ENCODE measurements at regions not wholly inside any gene's neighbourhood (a gene's known extent, or its start where the extent isn't known, plus 50 kb on each side); places are given as distances from the start of the nearest gene placed in this dataset.

DNA sequence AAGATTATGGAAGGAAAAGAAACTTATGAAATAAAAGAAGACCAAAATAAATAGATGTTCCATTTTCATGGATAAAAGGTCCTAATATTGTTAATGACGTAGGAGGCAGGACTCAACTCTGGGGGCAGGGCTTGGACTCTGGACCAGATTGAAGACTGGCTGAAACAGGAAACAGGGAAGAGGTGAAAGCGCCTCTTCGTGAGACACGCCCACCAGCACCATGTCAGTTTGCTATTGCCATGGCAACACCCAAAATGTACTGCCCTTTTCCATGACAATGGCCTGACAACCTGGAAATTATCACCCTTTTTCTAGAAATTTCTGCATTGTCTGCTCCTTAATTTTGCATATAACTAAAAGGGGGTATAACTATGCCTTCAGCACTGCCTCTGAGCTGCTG lies 1522.2 kb downstream of the TBC1D22A start:
- no peak for FAIRE-seq

- no peak for FAIRE-seq
Observed at GRCh38 chr22:48282804-48283203, 1520.4 kb downstream of the TBC1D22A start.

GRCh38 chr22:48279461-48279756 lies 1517.0 kb downstream of the TBC1D22A start:
- no peak for FAIRE-seq

- FAIRE-seq: no peak
Observed at GRCh38 chr22:48278620-48279460, 1516.4 kb downstream of the TBC1D22A start.

DNA sequence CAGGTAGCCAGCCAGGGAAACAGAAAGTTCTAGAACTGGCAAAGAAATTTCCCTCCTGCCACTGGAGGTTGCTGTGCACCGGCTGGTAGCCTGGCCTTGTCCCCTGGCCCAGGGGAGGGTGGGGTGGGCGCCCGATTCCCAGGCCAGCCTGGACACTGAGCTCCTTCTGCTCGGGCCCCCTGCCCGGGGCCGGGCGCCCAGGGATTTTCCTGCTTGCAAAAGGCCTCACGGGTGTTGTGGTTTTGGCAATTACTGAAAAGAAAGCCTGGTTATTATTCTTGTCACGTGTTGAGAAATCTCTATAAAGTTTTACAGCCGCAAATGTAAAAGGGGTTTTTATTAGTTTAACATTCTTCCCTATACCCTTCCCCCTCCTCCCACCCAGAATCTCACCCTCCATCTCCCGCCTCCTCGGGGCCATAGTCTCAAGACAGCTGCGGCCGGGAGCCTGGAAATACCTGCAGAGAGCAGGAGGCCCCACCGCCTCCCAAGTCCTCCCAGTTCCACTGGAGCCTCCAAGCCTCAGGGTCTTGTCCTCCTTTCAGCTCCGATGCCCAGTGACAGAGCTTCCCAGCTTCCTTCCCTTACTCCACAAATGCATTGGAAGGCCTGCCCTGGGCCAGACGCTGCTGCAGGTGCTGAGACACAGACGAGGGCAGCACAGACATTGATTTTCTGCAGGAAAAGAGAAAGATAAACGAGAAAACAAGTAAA lies 1515.6 kb downstream of the TBC1D22A start:
- FAIRE-seq: no peak

DNA sequence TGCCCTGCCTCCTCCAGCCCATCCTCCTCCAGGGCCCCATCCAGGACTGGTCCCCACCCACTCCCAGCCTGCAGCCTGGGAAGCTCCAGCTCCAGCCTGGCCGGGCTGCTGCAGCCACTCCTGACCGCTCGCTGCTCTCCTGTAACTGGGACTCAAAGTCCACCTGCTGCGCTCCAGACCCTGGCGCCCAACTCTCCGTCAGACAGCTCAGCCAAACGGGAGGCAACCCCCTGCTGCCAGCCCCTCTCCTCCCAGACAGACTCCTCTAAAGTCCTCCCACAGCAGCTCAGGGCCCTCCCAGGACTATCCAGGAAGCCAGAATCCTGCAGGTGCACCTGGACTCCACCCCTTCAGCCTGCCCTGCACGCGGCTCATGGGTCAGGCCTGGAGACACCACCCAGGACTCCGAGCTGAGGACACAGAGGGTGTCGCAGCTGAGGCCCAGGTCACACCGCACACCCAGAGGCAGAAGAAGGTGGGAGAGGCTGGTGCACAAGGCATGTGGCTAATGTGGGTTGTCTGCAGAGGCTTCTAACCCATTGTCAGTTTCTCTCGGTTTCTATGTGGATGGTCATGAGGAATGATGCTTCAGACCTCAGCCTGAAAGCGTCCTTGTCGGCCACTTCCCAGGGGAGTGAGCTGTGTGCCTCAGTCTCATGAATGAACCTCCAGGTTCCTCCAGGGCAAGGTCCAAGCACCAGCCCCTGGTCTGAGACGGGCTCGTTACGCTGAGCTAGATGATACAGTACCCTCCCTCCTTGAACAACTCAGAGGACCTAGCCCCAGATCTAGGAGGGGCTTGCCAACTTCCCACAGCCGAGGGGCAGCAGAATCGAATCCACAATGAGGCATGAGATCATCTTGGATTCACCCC lies 1514.8 kb downstream of the TBC1D22A start:
- FAIRE-seq: no peak

GRCh38 chr22:48275412-48275811 lies 1513.0 kb downstream of the TBC1D22A start:
- no peak for FAIRE-seq

DNA sequence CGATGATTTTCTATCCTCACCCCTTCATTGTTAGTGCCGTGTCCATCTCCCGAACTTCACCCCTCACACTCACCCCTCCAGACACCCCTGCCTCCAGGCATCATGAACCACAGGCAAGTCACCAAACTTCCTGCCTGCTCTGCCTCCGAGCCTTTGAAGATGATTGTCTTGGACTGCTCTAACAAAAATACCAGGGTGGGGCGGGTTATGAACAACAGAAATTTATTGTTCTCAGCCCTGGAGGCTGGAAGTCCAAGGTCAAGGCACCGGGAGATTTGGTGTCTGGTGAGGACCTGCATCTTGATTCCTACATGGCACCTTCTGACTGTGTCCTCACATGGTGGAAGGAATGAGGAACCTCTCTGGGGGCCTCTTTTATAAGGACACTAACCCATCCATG lies 1508.3 kb downstream of the TBC1D22A start:
- FAIRE-seq: no peak

DNA sequence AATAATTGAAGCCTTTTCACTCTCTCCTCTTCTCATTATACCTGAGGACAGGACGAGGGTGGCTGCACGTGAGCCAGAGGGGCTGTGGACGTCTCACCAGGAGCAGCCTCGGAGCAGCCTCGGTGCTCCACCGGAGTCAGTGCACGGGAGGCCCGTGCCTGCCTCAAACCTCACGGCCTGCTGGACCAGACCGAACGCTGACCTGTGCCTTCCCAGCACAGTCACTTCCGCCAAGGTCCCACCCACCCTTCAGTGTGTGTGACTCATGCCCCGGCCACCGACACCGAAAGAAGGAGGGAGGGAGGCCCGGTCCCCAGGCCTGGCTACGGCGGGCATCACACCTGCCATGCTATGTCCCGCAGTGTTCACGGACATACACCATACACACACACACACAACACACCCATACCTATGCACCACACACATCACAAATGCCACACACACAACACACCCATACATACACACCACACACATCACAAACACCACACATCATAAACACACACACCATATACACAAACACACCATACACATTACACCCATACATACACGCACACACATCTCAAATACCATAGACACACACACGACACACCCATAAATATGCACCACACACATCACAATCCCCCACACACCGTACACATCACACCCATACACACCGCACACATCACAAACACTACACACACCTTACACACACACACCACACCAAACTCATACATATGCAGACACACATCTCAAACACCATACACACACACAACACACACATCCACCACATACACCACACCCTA lies 1506.5 kb downstream of the TBC1D22A start:
- FAIRE-seq: no peak

- no peak for FAIRE-seq
Observed at GRCh38 chr22:48268293-48268692, 1505.8 kb downstream of the TBC1D22A start.

GRCh38 chr22:48267681-48268080 lies 1505.2 kb downstream of the TBC1D22A start:
- no peak for FAIRE-seq

GRCh38 chr22:48265000-48265625 lies 1502.7 kb downstream of the TBC1D22A start:
- FAIRE-seq: no peak

DNA sequence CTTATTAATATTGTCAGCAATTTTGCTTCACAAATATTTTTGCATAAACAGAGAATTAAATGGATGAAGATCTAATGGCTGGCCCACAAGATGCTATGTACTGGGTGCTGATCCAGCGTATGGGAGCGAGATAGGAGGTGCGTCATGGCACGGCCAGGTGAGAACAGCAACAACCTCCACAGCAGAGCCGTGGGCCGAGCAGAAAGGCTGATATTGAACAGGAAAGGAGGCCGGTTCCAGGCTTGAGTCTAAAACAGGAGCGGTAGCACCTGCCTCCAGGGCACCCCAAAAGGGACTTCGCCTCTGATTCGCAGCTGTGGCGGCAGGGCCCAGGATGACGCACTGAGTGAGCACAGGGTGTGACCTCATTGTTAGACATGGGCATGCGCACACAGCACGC lies 1502.1 kb downstream of the TBC1D22A start:
- FAIRE-seq: no peak

DNA sequence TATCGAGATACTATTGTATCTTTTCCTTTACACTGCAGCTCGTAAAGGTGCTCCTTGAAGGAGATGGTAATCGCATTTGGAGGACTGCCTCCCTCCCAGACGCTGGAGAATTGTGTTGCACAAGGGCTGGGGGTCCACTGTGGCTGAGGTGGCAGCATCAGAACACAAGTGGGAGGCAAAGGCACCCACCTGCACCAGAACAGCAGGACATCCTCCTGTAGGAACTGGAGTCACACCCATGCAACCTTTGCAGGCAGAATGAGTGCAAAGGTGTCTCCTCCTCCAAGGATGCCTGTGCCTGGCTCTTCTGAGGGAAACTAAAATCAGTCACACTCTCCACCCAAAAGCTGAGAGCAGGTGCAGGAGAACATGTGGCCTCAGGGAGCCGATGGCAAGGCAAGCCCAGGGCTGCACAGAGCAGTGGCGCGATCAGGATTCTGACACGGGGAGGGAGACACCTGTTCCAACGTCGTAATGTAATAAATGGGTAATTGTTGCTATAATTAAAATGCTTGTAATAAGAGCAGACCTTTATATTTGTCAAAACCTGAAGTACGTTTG lies 1501.4 kb downstream of the TBC1D22A start:
- FAIRE-seq: no peak

DNA sequence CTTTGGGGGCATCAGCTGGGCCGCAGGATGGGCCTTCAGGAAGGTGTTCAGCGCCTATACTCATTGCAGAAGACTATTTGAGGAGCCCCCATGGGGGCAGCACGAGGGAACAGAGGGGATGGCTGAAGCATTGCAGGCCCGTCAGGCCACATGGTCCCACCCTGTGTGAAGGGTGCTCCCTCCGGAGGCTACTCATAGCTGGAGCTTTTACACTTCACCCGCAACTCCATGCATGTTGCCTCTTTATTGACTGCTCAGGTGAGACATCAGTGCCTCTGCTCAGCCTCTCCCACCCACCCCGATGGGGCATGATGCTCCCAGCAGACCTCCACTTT lies 1500.9 kb downstream of the TBC1D22A start:
- no peak for FAIRE-seq

- FAIRE-seq: no peak
Observed at GRCh38 chr22:48262596-48263430, 1500.4 kb downstream of the TBC1D22A start.

- no peak for FAIRE-seq
Observed at GRCh38 chr22:48261706-48262105, 1499.3 kb downstream of the TBC1D22A start.

DNA sequence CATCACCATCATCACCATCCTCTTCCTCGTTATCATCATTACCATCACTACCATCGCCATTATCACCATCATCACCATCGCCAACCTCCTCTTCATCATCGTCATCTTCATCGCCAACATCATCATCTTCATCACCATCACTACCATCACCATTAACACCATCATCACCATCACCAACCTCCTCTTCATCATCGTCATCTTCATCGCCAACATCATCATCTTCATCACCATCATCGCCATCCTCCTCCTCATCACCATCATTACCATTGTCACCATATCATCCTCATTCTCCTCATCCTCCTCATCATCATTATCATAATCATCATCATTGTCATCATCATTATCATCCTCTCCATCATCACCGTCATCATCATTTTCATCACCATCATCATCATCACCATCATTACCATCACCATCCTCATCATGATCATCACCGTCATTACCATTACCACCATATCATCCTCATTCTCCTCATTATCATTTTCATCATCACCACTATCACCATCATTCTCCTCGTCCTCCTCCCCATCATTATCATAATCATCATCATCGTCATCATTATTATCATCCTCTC lies 1498.7 kb downstream of the TBC1D22A start:
- FAIRE-seq: no peak

DNA sequence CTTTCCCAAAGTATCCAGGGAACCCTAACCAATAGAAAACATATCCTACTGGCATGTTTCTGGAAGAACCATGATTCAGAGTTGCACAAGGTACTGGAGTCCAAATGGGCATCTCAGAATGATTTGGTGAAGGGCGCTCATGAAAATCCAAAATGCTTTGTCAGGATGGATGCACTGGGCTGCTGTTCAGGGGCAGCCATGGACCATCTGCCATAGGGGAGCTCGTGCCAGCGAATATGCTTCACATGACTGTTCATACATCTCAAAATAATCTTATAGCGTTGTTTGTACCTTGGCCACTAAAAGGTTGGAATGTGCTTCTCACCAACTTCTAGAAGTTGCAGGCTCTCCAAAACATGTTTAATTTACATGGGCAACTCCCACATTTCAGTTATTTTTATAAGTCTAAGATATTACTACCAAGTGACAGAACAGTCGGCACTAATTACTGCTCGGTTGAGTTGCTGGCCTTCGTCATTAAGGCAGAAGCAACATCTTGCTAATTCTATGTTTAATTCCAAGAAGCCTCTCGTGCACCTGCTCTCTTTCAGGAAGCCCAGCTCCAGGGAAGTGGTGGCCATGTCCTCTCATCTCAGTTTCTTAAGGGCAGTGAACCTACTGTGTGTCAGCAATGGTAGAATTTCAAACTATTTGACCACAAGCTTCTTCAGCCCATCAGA lies 1497.7 kb downstream of the TBC1D22A start:
- no peak for FAIRE-seq

DNA sequence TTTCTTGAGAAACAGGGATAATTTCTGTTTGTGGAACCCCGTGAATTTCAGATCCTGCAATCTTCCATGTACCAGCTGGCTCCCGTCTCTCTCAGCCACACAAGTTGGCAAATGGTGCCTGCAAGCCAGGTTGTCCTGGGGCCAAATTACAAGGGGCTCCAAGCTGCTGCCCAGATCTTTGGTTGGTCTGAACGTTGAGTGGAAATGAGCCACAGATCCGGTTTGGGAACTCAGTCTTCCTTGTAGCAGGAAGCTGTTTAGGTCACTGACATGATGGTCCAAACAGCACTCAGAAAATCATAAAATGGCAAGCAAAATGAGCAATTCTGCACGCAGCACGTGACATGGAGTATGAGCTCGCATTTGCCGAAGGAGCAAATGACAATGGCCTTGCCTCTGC lies 1496.4 kb downstream of the TBC1D22A start:
- FAIRE-seq: no peak
